T-helper 9 cell (primary cell): ENCODE measurements at regions not wholly inside any gene's neighbourhood (a gene's known extent, or its start where the extent isn't known, plus 50 kb on each side); places are given as distances from the start of the nearest gene placed in this dataset.

Experiments used
- DNase-seq: peaks from one replicate; pipeline ENCODE4 v3.0.0-alpha.2; 2020

- DNase-seq, result no peak
These were observed 147.1 kb downstream of the MRPL14 start for GRCh38 chr6:43980004-43980795.

DNA sequence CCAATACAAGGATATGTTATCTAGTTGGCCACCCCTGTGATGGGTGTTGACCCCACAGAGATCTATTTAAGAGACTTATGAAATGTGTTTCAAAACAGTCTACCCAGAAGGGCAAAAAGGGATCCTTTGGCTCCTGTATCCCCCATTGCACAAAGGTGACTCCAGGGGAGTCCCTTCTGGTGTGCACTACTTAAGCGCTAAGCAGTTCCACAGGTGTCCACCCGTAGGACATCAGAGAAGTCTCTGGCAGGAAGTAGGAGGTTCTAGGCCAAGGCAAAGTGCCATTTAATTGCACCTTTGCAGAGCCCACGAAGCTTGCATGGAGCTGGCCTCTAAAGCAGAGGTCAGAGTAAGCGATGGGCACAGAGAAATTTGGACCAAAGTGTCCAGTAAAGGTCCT lies 147.7 kb downstream of the MRPL14 start:
- no peak for DNase-seq

- no peak for DNase-seq
These were observed 148.5 kb downstream of the MRPL14 start for GRCh38 chr6:43978473-43979346.

- no peak for DNase-seq
These were observed 149.7 kb downstream of the MRPL14 start for GRCh38 chr6:43977404-43978111.

DNA sequence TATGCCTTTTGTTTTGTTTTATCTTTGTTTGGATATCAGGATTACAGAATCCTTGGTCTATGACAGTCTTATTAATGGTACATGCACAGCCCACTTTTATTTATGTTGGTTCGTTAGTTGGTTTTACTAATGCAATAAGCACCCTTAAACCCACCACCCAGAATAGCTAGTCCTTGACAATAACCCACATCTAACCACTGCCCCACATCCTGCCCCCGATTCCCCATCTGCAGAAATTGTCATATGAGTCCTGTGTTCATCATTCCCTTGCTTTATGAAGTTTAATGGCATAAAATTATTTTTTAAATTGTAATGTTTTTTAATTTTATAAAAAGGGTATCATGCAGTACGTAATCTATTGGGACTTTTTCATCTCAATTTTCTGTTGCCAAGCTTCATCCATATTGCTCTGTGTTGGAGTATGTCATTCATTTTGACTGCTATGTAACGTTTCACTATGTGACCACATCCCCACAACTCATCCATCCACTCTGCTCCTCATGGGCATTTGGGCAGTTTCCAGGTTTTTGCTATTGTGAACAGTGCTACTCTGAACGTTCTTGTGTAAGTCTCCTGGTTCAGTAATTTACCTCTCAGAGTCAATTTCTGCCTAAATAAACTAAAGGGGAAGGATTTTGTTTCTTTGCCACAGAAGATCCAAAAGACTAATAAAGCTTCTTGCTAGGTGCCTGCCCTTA lies 150.4 kb downstream of the MRPL14 start:
- DNase-seq, result no peak

DNA sequence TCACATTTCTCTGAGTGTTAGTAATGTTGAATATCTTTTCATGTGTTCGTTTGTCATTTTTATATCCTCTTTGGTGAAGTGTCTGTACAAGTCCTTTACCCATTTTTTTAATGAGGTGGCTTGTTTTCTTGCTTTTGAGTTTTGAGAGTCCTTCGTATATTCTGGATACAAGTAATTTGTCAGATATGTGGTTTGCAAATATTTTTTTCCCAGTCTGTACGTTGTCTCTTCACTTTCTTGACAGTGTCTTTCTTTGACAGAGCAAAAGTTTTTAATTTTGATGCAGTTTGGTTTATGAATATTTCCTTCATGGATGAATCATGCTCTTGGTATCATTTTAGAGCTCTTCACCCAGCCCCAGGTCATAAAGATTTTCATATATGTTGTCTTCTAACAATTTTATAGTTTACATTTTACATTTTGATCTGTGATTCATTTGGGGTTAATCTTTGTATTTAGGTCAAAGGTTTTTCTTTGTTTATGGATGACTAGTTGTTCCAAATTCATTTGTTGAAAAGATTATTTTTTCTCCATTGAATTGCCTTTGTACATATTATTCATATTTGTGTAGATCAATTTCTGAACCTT lies 152.5 kb downstream of the MRPL14 start:
- DNase-seq, result no peak

DNA sequence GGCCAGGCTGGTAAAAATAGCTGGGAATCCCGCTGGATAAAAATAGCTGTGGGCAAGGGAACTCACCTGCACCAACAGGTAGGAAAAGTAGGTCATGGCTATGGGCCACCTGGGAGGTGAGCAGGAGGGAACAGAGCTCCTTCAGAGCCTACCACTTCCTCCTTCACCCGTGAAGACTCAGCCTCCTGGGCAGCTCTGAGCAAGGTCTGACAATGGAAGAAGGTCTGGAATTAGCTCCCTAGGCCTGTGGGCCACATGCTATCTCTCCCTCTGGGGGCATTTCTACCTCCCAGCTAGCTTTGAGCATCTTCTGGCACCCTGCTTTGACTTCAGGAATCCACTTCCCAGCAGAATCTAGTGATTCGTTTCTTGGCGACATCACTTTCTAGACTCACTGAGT lies 153.9 kb downstream of the MRPL14 start:
- no peak for DNase-seq

DNA sequence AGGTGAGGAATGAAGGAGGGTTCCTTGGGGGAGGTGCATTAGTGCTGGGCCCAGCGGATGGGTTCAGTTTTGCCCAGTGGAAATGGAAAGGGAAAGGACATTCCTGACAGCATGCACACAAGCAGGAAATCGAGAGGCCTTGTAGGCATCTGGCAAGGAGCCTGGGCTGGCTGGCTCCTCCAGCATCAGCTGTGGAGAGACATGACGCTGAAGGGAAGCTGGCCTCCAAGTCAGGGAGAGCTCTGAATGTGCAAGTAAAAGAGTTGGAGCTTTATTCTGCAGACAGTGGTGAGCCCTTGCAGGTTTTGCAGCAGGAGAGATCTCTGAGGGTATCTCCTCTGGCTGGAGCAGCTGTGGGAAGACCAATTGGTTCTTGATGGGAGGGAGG lies 154.3 kb downstream of the MRPL14 start:
- no peak for DNase-seq

DNA sequence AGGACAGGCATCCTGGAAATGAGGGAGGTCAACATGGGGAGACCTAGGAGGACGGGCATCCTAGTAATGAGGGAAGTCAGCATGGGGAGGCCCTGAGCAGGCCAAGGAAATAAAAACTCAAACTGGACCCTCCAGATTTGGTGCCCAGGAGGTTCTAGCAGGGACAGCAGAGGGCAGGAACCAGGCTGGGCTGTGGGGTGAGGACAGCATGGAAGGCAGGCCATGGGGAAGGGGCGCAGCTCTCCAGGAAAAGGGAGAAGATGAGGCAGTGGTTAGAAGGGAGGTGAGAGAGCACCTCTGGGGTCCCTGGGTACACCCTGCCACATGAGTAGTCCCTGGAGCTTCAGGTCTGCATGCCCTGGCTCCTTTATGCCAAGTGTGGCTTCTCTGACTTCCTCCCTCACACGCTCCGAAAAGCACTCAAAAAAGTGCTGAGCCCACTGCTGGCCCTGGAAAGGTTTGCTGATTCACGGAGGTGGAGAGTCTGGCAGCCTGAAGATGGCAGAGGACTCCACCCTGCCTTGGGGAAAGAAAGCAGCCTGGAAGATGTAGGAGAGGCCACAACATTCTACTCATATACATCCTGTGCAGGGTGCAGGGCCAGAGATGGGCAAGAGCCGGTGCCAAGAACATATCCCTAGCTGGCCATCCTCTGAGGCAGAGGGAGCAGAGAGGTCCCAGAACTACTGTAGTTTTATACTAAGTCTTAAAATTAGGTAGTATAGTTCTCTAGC lies 154.9 kb downstream of the MRPL14 start:
- DNase-seq, result no peak

DNA sequence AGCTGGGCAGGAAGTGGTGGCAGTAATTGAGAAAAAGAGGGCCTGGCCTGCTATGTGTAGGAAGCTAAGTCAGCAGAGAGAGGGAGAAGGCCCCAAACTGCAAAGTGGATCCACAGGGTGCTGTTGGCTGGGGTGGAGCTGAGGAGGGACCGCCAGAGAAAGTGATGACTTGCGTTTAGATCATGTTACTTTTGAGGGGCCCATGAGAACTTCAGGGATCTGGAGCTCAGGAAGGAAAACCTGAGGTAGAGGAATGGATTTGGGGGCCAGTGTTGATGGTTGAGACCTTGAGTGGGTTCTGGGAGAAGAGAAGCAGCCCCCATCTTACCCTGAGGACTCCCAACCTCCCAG lies 155.5 kb downstream of the MRPL14 start:
- DNase-seq, result no peak

DNA sequence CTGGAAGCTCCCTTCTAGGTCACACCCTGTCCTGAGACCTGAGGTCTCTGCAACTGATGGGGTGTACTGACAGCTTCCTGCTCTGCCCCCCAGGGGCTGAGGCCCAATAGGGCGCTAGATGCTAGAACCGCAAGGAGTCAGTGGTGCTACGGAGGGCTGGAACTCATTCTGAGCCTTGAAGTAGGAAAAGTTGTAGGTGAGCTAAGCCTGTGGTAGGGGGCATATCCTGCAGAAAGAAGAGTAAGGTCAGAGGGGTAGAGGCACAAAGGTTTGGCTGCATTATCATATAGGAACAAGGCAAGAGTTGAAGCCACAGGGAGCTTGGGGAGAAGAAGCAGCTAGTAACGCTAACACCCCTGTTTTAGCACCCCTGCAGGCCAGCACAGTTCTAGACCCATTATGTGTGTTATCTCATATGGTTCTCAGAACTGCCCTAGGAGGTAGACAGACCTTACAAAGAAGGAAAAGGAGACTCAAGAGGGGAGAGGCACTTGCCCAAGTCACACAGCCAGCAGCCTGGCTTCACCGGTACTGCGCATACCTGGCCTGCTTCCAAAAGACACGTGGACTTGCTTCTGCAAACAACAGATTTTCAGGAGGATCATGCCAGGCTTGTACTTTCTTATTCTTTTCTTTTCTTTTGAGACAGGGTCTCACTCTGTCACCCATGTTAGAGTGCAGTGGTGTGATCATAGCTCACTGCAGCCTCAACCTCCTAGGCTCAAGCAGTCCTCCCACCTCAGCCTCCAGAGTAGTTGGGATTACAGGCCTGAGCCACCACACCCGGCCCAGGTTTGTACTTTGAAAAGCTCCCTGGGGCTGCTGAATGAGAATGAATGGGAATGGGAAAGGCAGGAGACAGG lies 156.1 kb downstream of the MRPL14 start:
- DNase-seq, result no peak

GRCh38 chr6:43970068-43970912 lies 157.0 kb downstream of the MRPL14 start:
- no peak for DNase-seq

DNA sequence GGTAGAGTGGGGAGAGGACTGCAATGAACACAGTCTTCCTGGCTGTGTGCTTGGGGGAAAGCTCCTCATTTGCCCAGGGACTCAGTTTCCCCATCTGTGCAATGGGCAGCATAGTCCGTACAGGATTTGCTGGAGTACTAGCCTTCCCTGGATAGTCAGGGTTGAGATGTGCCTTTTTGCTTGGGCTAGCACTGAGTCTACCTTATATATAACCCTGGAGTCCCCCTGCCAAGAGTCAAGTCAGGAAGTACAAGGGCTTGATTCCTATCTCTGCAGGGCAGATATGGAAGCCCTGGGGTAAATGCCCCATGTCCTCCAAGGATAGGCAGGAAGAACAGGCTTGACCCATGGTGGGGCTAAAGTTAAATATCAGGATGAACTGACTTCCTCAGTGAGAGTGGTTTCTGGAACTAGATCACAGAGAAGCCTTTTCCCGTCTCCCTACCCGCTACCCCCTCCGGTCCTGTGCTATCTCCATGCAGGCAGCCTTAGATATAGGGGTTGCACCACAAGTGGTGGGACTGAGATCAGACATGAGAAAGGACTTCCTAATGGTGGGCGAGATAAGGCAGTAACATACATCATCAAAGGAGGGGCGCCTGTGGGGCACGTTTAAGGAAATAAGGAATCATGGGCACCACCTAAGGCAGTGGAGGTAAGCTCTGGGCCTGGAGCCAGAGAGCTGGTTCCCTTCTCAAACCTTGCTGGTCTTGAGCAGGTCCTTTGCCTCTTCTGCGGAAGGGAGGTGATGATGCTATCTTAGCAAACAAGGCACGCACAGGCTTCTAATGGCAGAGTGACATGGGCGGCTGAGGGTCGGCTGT lies 157.9 kb downstream of the MRPL14 start:
- DNase-seq, result no peak

- no peak for DNase-seq
These were observed 158.9 kb downstream of the MRPL14 start for GRCh38 chr6:43968110-43968965.

GRCh38 chr6:43967719-43968091 lies 159.5 kb downstream of the MRPL14 start:
- DNase-seq, result no peak

- DNase-seq, result no peak
These were observed 160.2 kb downstream of the MRPL14 start for GRCh38 chr6:43966853-43967718.

- DNase-seq, result no peak
These were observed 160.9 kb downstream of the MRPL14 start for GRCh38 chr6:43966374-43966658.
